ENCODE measurements at regions not wholly inside any gene's neighbourhood (a gene's known extent, or its start where the extent isn't known, plus 50 kb on each side); places are given as distances from the start of the nearest gene placed in this dataset.

- Mint-ChIP-seq H3K4me1 (peaks cover 4 to 5% (median 5%) of the 10 kb centered on the region in 3 donors), H3K27ac (peak overlapping the region in 1 of 3 donors; percentile 39), H3K36me3 (peaks cover 1% of the 10 kb centered on the region), H3K27me3 (peaks cover 25% of the 10 kb centered on the region), H3K4me3 (no peak overlapping the region), H3K9me3 (peaks cover 0 to 1% (median 0%) of the 10 kb centered on the region in 3 donors)
Observed at GRCh38 chr16:79415983-79416640, 184.4 kb downstream of the MAF start.

DNA sequence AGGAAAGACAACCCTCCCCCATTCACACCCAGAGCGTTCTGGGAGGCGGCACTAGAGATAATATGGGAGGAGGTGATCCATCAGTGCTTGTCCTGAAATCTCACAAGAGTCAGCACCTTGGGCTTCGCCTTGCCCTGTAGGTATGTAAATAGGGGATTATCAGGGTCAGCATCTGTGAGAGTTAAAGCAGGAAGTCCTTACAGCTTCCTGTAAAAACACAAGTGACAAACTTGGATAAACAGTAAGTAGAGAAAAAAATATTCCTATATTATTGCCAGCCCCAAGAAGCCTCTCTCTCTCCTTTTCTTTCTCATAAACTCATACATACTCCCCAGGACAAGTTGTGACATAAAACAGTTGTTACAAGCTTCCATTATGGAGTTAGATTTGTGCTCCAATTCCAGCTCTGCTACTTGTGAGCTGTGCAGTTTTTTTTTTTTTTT is 187.7 kb downstream of the MAF start:
- H3K27me3 Mint-ChIP-seq, result peaks cover 15% of the 10 kb centered on the region
- H3K4me3 Mint-ChIP-seq, result no peak overlapping the region
- peaks cover 1% of the 10 kb centered on the region for H3K36me3 Mint-ChIP-seq
- H3K9me3 Mint-ChIP-seq, result peaks cover 0 to 4% (median 3%) of the 10 kb centered on the region in 3 donors
- H3K27ac Mint-ChIP-seq, result no peak overlapping the region
- H3K4me1 Mint-ChIP-seq, result peaks cover 4 to 7% (median 4%) of the 10 kb centered on the region in 3 donors

DNA sequence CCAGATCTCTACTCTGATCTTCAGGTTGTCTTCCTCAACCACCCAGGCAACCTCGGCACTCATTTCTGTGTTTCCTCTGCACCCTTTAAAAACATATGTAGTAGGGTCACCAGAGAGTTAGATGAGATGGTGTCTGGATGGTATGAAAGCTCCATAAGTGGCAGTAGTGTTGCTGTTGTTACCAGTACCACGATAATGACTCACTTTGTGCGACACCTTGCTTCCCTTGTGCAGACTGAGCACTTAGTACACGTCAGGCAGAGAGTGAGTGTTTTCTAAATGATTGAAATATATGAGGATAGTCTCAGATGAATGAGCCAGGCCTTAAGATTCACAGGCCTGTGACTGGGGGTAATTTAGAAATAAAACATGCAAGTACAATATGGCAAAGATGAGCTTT is 188.7 kb downstream of the MAF start:
- Mint-ChIP-seq H3K27ac (no peak overlapping the region), H3K9me3 (peaks cover 0 to 4% (median 3%) of the 10 kb centered on the region in 3 donors), H3K27me3 (peaks cover 7% of the 10 kb centered on the region), H3K36me3 (peaks cover 1% of the 10 kb centered on the region), H3K4me1 (peaks cover 4 to 7% (median 4%) of the 10 kb centered on the region in 3 donors), H3K4me3 (peak overlapping the region in 1 of 4 donors; percentile 46)

DNA sequence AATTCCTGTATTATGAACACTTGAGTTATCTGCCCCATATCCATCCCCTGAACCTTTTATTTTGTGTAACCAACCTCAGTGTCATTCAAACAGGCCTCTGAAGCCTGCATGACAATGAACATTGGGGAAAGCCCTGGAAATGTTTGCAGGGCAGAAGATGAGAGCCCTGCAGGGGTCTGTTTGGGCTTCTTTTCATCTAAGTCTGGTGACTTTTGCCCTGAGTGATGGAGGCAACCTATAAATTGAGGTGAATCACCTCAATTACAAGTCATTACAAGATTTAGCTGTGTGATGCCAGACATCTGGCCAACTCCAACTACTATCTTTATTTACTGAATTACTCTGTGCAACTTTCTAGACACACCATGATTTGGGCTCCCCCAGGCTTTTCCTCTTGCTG is 189.2 kb downstream of the MAF start:
- H3K36me3 Mint-ChIP-seq, result peaks cover 1% of the 10 kb centered on the region
- peaks cover 0 to 6% (median 4%) of the 10 kb centered on the region in 3 donors for H3K4me1 Mint-ChIP-seq
- peaks cover 0 to 4% (median 3%) of the 10 kb centered on the region in 3 donors for H3K9me3 Mint-ChIP-seq
- H3K27me3 Mint-ChIP-seq, result peaks cover 3% of the 10 kb centered on the region
- H3K4me3 Mint-ChIP-seq, result peak overlapping the region in 1 of 4 donors; percentile 46
- H3K27ac Mint-ChIP-seq, result no peak overlapping the region

DNA sequence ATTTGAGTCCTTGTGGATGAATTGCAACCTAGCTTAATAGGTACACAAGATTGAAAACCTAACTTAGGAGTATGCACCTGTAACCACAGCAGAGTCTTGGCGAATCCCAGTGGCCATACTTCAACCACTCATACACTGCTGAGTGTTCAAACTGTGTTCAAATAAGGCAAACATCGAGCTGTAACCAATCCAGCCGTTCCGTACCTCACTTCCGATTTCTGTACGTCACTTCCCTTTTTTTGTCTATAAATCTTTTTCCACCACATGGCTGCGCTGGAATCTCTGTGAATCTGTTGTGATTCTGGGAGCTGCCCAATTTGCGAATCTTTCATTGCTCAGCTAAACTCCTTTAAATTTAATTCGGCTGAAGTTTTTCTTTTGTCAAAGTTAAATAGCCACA is 190.6 kb downstream of the MAF start:
- Mint-ChIP-seq H3K4me1 (peaks cover 0 to 2% (median 2%) of the 10 kb centered on the region in 3 donors), H3K27ac (no peak overlapping the region), H3K4me3 (no peak overlapping the region), H3K9me3 (peaks cover 0 to 4% (median 3%) of the 10 kb centered on the region in 3 donors), H3K27me3 (peaks cover 2% of the 10 kb centered on the region), H3K36me3 (no peaks in the 10 kb centered on the region)

DNA sequence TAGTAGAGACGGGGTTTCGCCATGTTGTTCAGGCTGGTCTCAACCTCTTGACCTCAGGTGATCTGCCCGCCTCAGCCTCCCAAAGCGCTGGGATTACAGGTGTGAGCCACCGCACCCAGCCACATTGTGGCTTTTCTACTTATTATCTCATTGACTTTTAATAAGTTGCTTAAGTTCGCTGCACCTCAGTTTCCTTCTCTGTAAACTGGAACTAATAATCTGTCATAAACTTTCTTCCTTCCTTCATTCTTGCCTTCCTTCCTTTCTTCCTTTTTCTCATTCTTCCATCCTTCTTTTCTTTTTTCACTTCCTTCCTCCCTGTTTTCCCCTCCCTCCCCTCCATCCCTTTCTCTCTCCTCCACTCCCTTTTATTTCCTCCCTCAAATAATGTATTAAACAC is 192.2 kb downstream of the MAF start:
- no peaks in the 10 kb centered on the region for H3K36me3 Mint-ChIP-seq
- H3K27ac Mint-ChIP-seq, result no peak overlapping the region
- H3K27me3 Mint-ChIP-seq, result peaks cover 2% of the 10 kb centered on the region
- H3K9me3 Mint-ChIP-seq, result peaks cover 0 to 4% (median 3%) of the 10 kb centered on the region in 3 donors
- H3K4me3 Mint-ChIP-seq, result no peak overlapping the region
- peaks cover 0 to 3% (median 2%) of the 10 kb centered on the region in 3 donors for H3K4me1 Mint-ChIP-seq

DNA sequence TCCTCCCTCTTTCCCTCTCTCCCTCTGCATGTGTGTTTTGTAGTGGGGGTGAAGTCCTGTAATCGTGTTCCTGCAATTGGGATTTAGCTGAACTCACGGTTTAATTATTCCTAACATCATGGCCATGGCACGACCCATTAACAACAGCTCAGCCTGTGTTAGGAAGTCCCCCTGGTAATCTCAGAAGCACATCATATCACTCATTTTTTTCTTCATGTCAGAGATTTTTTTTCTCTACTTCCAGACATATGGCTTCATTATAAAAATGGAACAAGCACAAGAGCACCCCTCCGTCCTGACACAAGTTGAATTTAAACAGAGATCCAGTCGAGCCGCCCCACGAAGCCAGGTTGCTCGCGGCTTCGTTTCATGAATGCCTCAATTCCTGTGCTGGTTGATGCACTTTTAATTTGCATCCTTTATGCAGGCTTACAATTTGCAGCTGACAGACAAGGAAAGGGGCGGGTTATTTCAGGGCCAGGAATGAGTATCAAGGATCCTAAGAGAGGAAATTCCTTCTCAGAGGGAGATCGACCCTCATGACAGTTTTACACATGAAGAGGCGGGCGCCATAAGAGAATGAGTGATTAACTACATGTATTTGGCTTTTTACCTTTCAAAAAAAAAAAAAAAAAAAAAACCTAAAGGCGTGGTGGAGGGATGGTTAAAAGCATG is 192.9 kb downstream of the MAF start:
- peaks cover 2% of the 10 kb centered on the region for H3K27me3 Mint-ChIP-seq
- no peaks in the 10 kb centered on the region for H3K36me3 Mint-ChIP-seq
- H3K9me3 Mint-ChIP-seq, result peaks cover 0 to 4% (median 3%) of the 10 kb centered on the region in 3 donors
- H3K27ac Mint-ChIP-seq, result no peak overlapping the region
- peaks cover 0 to 3% (median 2%) of the 10 kb centered on the region in 3 donors for H3K4me1 Mint-ChIP-seq
- no peak overlapping the region for H3K4me3 Mint-ChIP-seq

DNA sequence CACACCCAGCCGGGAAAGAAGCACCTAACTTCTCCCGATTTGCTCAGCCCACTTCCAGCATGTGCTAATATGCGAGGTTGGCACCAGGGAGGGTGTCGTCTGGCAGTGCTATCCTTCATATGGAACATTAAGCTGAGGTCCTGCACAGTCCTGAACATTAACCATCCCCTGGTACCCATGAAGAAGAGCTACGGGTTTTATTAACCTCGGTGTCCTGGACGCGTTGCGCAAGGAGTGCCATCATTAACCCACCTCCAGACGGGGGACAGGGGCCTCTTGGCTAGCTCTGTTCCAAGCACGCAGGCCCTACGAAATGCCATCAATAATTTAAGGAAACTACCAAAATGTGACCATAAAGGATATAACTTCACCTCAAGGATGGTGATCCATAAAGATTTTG is 193.5 kb downstream of the MAF start:
- Mint-ChIP-seq H3K9me3 (peaks cover 0 to 4% (median 3%) of the 10 kb centered on the region in 3 donors), H3K36me3 (no peaks in the 10 kb centered on the region), H3K4me3 (no peak overlapping the region), H3K27me3 (peaks cover 2% of the 10 kb centered on the region), H3K4me1 (peaks cover 0 to 3% (median 0%) of the 10 kb centered on the region in 3 donors), H3K27ac (no peak overlapping the region)

GRCh38 chr16:79404571-79404970 is 196.0 kb downstream of the MAF start:
- Mint-ChIP-seq H3K27ac (no peak overlapping the region), H3K4me3 (no peak overlapping the region), H3K27me3 (peaks cover 2% of the 10 kb centered on the region), H3K4me1 (peaks cover 0 to 2% (median 1%) of the 10 kb centered on the region in 3 donors), H3K36me3 (peaks cover 2% of the 10 kb centered on the region), H3K9me3 (peaks cover 0 to 4% (median 1%) of the 10 kb centered on the region in 3 donors)

GRCh38 chr16:79403534-79403933 is 197.0 kb downstream of the MAF start:
- peaks cover 2% of the 10 kb centered on the region for H3K27me3 Mint-ChIP-seq
- peaks cover 2% of the 10 kb centered on the region for H3K36me3 Mint-ChIP-seq
- no peak overlapping the region for H3K27ac Mint-ChIP-seq
- peaks cover 0 to 1% (median 0%) of the 10 kb centered on the region in 3 donors for H3K9me3 Mint-ChIP-seq
- H3K4me3 Mint-ChIP-seq, result no peak overlapping the region
- peaks cover 0 to 2% (median 1%) of the 10 kb centered on the region in 3 donors for H3K4me1 Mint-ChIP-seq

DNA sequence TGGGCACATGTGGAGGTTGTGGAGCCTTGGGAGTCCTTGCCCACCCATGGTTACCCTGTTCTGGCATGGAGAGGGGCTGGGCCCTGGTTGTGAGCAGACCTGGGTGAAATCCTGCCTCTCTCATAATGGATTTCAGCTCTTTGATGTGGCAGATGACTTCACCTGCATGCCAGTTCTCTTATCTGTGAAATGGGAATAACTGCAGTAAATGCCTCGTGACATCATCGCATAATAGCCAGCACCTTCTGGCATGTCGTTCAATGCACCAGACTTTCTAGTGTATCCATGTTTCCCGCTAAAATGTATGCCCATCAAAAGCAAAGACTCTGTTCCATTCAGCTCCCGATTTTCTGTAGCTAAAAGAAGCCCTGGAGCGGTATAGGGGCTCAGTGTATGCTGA is 197.6 kb downstream of the MAF start:
- no peak overlapping the region for H3K27ac Mint-ChIP-seq
- peaks cover 0 to 1% (median 0%) of the 10 kb centered on the region in 3 donors for H3K9me3 Mint-ChIP-seq

GRCh38 chr16:79402356-79402755 is 198.2 kb downstream of the MAF start:
- no peak overlapping the region for H3K27ac Mint-ChIP-seq
- H3K9me3 Mint-ChIP-seq, result peaks cover 0 to 1% (median 0%) of the 10 kb centered on the region in 3 donors
- peaks cover 4% of the 10 kb centered on the region for H3K27me3 Mint-ChIP-seq
- H3K4me3 Mint-ChIP-seq, result no peak overlapping the region
- H3K36me3 Mint-ChIP-seq, result peaks cover 2% of the 10 kb centered on the region
- peaks cover 0 to 2% (median 1%) of the 10 kb centered on the region in 3 donors for H3K4me1 Mint-ChIP-seq

More for the DNA sequence above, 197.6 kb downstream of the MAF start:
- Mint-ChIP-seq H3K27me3 (peaks cover 2% of the 10 kb centered on the region), H3K4me1 (peaks cover 0 to 2% (median 1%) of the 10 kb centered on the region in 3 donors), H3K4me3 (no peak overlapping the region), H3K36me3 (peaks cover 2% of the 10 kb centered on the region)

DNA sequence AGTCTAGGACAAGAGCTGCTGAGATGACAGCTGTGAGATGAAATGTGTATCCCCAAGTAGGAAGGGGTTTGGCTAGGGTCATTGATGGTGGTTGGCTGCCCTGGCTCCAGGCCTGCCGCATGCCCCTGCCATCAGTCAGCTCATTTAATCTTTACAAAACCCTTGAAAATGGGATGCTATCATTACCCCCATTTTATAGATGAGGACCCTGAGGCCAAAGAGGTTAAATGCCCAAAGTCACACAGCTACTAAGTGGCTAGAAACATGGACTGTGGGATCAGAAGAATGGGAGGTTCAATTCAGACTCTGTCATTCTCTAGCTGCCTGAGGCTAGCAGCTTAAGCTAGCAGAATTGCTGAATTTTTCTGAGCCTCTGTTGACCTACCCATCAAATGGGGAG is 198.8 kb downstream of the MAF start:
- Mint-ChIP-seq H3K36me3 (peaks cover 2% of the 10 kb centered on the region), H3K27me3 (peaks cover 5% of the 10 kb centered on the region), H3K4me3 (peak overlapping the region in 1 of 4 donors; percentile 25), H3K27ac (no peak overlapping the region), H3K9me3 (peaks cover 0 to 1% (median 0%) of the 10 kb centered on the region in 3 donors), H3K4me1 (peaks cover 0 to 2% (median 1%) of the 10 kb centered on the region in 3 donors)

DNA sequence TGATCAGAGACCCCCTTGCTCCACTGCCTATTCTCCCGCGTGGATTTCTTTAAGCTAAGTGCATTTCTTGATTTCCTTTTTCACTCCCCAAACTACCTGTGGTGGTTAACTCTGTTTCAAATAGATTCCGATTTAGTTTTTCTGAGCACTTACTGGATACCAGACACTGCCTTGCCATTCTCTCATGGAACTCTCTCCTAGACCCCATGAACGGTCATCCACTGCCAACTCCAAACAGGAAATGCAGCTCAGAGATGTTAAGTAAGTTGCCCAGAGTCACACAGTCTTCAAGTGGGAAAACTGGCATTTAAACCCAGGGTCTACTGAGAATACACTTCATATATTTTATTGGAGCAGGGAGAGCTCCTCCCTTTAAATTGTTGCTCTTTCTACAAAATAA is 199.4 kb downstream of the MAF start:
- peaks cover 0 to 1% (median 0%) of the 10 kb centered on the region in 3 donors for H3K9me3 Mint-ChIP-seq
- H3K4me3 Mint-ChIP-seq, result no peak overlapping the region
- H3K27me3 Mint-ChIP-seq, result peaks cover 5% of the 10 kb centered on the region
- no peak overlapping the region for H3K27ac Mint-ChIP-seq
- H3K36me3 Mint-ChIP-seq, result peaks cover 2% of the 10 kb centered on the region
- H3K4me1 Mint-ChIP-seq, result peaks cover 0 to 2% (median 1%) of the 10 kb centered on the region in 3 donors

- no peak overlapping the region for H3K27ac Mint-ChIP-seq
- H3K9me3 Mint-ChIP-seq, result no peaks in the 10 kb centered on the region
- no peak overlapping the region for H3K4me3 Mint-ChIP-seq
- H3K36me3 Mint-ChIP-seq, result peaks cover 2% of the 10 kb centered on the region
- H3K27me3 Mint-ChIP-seq, result peaks cover 3% of the 10 kb centered on the region
- H3K4me1 Mint-ChIP-seq, result peaks cover 0 to 2% (median 1%) of the 10 kb centered on the region in 3 donors
Observed at GRCh38 chr16:79400462-79401149, 199.9 kb downstream of the MAF start.

Measured in IgD-negative memory B cell (primary cell).